ENCODE measurements at regions not wholly inside any gene's neighbourhood (a gene's known extent, or its start where the extent isn't known, plus 50 kb on each side); places are given as distances from the start of the nearest gene placed in this dataset.

DNA sequence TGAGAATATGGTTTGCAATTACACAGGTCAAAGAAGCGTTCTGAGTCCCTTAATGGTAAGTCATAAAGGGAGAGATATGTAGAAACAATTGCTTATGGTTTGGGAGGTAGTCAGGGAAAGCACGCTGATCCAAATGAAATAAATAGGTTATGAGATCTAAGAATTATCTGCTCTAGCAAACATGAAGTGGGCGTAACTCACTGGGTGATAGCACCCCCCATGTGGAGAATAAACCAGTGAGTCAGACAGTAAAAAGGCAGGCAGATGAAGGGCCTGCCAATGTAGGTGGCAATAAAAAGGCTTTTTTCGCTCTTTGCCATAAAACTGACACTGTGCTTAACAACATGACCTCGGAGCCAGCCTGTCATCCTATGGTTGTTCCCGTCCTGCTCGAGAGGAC lies 306.9 kb downstream of the GLRX3 start:
- H3K23me2 ChIP-seq (ENCODE audit: insufficient read length, low read depth, low read length, poor library complexity, severe bottlenecking): no peaks in the 10 kb centered on the region
- no peaks in the 10 kb centered on the region for H3K9me3 Mint-ChIP-seq
- H2AFZ ChIP-seq (ENCODE audit: low read length): no peak overlapping the region
- H2AK5ac ChIP-seq (ENCODE audit: insufficient read length, low read length): no peak overlapping the region
- H3K27ac Mint-ChIP-seq: no peak overlapping the region
- H3K79me2 ChIP-seq (ENCODE audit: insufficient read depth, low read length): no peaks in the 10 kb centered on the region
- H3K23ac ChIP-seq (ENCODE audit: insufficient read length, low read depth, low read length): no peak overlapping the region
- H3K18ac ChIP-seq (ENCODE audit: insufficient read length, low read depth, low read length): no peak overlapping the region
- no peak overlapping the region for H4K91ac ChIP-seq (ENCODE audit: insufficient read length, low read depth, low read length)
- H3K4me1 Mint-ChIP-seq: peaks cover 0 to 9% of the 10 kb centered on the region in 2 experiments; a peak in 1 of 4 replicates
- no peak overlapping the region; the same call in 1 of the 2 replicates for H3K14ac ChIP-seq (ENCODE audit: insufficient read depth, low read length)
- H2BK5ac ChIP-seq (ENCODE audit: insufficient read length, low read length): no peak overlapping the region
- no peak overlapping the region for H2BK15ac ChIP-seq (ENCODE audit: low read depth, low read length)
- H3K9ac ChIP-seq (ENCODE audit: extremely low read depth, insufficient read length, low read length): no peak overlapping the region
- no peak overlapping the region for H3K4me3 Mint-ChIP-seq
- TF ChIP-seq, protein P1, sequence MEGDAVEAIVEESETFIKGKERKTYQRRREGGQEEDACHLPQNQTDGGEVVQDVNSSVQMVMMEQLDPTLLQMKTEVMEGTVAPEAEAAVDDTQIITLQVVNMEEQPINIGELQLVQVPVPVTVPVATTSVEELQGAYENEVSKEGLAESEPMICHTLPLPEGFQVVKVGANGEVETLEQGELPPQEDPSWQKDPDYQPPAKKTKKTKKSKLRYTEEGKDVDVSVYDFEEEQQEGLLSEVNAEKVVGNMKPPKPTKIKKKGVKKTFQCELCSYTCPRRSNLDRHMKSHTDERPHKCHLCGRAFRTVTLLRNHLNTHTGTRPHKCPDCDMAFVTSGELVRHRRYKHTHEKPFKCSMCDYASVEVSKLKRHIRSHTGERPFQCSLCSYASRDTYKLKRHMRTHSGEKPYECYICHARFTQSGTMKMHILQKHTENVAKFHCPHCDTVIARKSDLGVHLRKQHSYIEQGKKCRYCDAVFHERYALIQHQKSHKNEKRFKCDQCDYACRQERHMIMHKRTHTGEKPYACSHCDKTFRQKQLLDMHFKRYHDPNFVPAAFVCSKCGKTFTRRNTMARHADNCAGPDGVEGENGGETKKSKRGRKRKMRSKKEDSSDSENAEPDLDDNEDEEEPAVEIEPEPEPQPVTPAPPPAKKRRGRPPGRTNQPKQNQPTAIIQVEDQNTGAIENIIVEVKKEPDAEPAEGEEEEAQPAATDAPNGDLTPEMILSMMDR (conservative IDR thresholded peaks at IDR 0.05): no peak
- peaks cover 20% of the 10 kb centered on the region for H3K27me3 Mint-ChIP-seq (ENCODE audit: low read depth)
- H3K9me3 ChIP-seq (ENCODE audit: control insufficient read depth, low read depth, low read length): no peaks in the 10 kb centered on the region
- no peak overlapping the region for H3K27ac ChIP-seq (ENCODE audit: insufficient read length, low read depth, low read length)
- no peaks in the 10 kb centered on the region for H3K79me1 ChIP-seq (ENCODE audit: insufficient read depth, low read depth, low read length, poor library complexity, severe bottlenecking)
- no peak overlapping the region for H2BK120ac ChIP-seq (ENCODE audit: low read depth, low read length, poor library complexity, severe bottlenecking)
- no peaks in the 10 kb centered on the region for H3K36me3 Mint-ChIP-seq (ENCODE audit: insufficient read depth in 1 of 3, low read depth in 3 of 3)
- H2BK12ac ChIP-seq (ENCODE audit: insufficient read length, low read depth, low read length): no peak overlapping the region
- H3K27me3 ChIP-seq (ENCODE audit: insufficient read depth, low read length): no peaks in the 10 kb centered on the region
- no peaks in the 10 kb centered on the region for H4K20me1 ChIP-seq (ENCODE audit: control insufficient read depth, insufficient read depth, insufficient read length)
- H3T11ph ChIP-seq (ENCODE audit: low read length): no peak overlapping the region
- H3K56ac ChIP-seq (ENCODE audit: insufficient read length, low read depth, low read length): no peak overlapping the region
- no peak overlapping the region for H4K8ac ChIP-seq (replicated peaks; ENCODE audit: insufficient read length, low read depth, low read length)
- H4K5ac ChIP-seq (ENCODE audit: insufficient read length, low read depth, low read length): no peak overlapping the region
- no CpG with 5 or more reads among the region's 7 CpGs for whole genome bisulfite sequencing (ENCODE audit: extremely low coverage, insufficient read length, low lambda C conversion rate)
- no peak overlapping the region for H2BK20ac ChIP-seq (ENCODE audit: low read depth, low read length, poor library complexity, severe bottlenecking)
- no peak overlapping the region for H3K4me2 ChIP-seq (ENCODE audit: insufficient read depth, insufficient read length, low read length)
- no peaks in the 10 kb centered on the region for H3K4me1 ChIP-seq (ENCODE audit: insufficient read depth, low read length)
- DNase-seq: no peak
- H3K4ac ChIP-seq (ENCODE audit: low read depth, low read length): no peak overlapping the region

Data from H9 (cell line).